ENCODE measurements at regions not wholly inside any gene's neighbourhood (a gene's known extent, or its start where the extent isn't known, plus 50 kb on each side); places are given as distances from the start of the nearest gene placed in this dataset.

- Histone ChIP-seq H3K27ac (no peak overlapping the region), H3K4me3 (no peak overlapping the region), H3K9me3 (ENCODE audit: low read depth, low read length) (no peaks in the 10 kb centered on the region), H3K9ac (ENCODE audit: insufficient read length) (no peak overlapping the region), H3K36me3 (ENCODE audit: insufficient read depth, low read length) (no peaks in the 10 kb centered on the region)
- DNase-seq (ENCODE audit: low read depth, low spot score) = no peak
- TF ChIP-seq POLR2AphosphoS5 (IDR thresholded peaks at IDR 0.05; ENCODE audit: borderline replicate concordance, low read depth, low read length) (no peak), FOXP2 (optimal IDR thresholded peaks at IDR 0.05; ENCODE audit: control extremely low read depth, extremely low read length, insufficient read depth) (no peak), EZH2 (IDR thresholded peaks at IDR 0.05) (no peak)
Observed at GRCh38 chr1:55997536-55997935, 581.8 kb downstream of the PLPP3 start.

GRCh38 chr1:55993646-55994318 lies 585.6 kb downstream of the PLPP3 start:
- no peak for DNase-seq (ENCODE audit: low read depth, low spot score)
- no peak overlapping the region for H3K9ac ChIP-seq (ENCODE audit: insufficient read length)
- no peaks in the 10 kb centered on the region for H3K36me3 ChIP-seq (ENCODE audit: insufficient read depth, low read length)
- no peak overlapping the region for H3K4me3 ChIP-seq
- H3K27ac ChIP-seq = no peak overlapping the region
- no peak for TF ChIP-seq EZH2 (IDR thresholded peaks at IDR 0.05)
- H3K9me3 ChIP-seq (ENCODE audit: low read depth, low read length) = no peaks in the 10 kb centered on the region

- TF ChIP-seq EZH2 (IDR thresholded peaks at IDR 0.05) (no peak), POLR2AphosphoS5 (IDR thresholded peaks at IDR 0.05; ENCODE audit: borderline replicate concordance, low read depth, low read length) (no peak), FOXP2 (optimal IDR thresholded peaks at IDR 0.05; ENCODE audit: control extremely low read depth, extremely low read length, insufficient read depth) (no peak)
- H3K4me3 ChIP-seq = no peak overlapping the region
- no peak overlapping the region for H3K27ac ChIP-seq
- no peaks in the 10 kb centered on the region for H3K9me3 ChIP-seq (ENCODE audit: low read depth, low read length)
- no peak overlapping the region for H3K9ac ChIP-seq (ENCODE audit: insufficient read length)
- no peak for DNase-seq (ENCODE audit: low read depth, low spot score)
- H3K36me3 ChIP-seq (ENCODE audit: insufficient read depth, low read length) = no peaks in the 10 kb centered on the region
Observed at GRCh38 chr1:55990007-55990406, 589.4 kb downstream of the PLPP3 start.

GRCh38 chr1:55988963-55989452 lies 590.4 kb downstream of the PLPP3 start:
- TF ChIP-seq FOXP2 (optimal IDR thresholded peaks at IDR 0.05; ENCODE audit: control extremely low read depth, extremely low read length, insufficient read depth) (no peak), EZH2 (IDR thresholded peaks at IDR 0.05) (no peak), POLR2AphosphoS5 (IDR thresholded peaks at IDR 0.05; ENCODE audit: borderline replicate concordance, low read depth, low read length) (no peak)
- no peak overlapping the region for H3K27ac ChIP-seq
- no peaks in the 10 kb centered on the region for H3K9me3 ChIP-seq (ENCODE audit: low read depth, low read length)
- DNase-seq (ENCODE audit: low read depth, low spot score) = no peak
- no peak overlapping the region for H3K4me3 ChIP-seq
- H3K9ac ChIP-seq (ENCODE audit: insufficient read length) = no peak overlapping the region
- no peaks in the 10 kb centered on the region for H3K36me3 ChIP-seq (ENCODE audit: insufficient read depth, low read length)

- no peak for DNase-seq (ENCODE audit: low read depth, low spot score)
- no peaks in the 10 kb centered on the region for H3K36me3 ChIP-seq (ENCODE audit: insufficient read depth, low read length)
- TF ChIP-seq FOXP2 (optimal IDR thresholded peaks at IDR 0.05; ENCODE audit: control extremely low read depth, extremely low read length, insufficient read depth) (no peak), EZH2 (IDR thresholded peaks at IDR 0.05) (no peak)
Observed at GRCh38 chr1:55987491-55988249, 591.7 kb downstream of the PLPP3 start.

GRCh38 chr1:55986003-55986402 lies 593.4 kb downstream of the PLPP3 start:
- Histone ChIP-seq H3K9me3 (ENCODE audit: low read depth, low read length) (no peaks in the 10 kb centered on the region), H3K36me3 (ENCODE audit: insufficient read depth, low read length) (no peaks in the 10 kb centered on the region), H3K4me3 (no peak overlapping the region), H3K9ac (ENCODE audit: insufficient read length) (no peak overlapping the region), H3K27ac (no peak overlapping the region)
- TF ChIP-seq POLR2AphosphoS5 (IDR thresholded peaks at IDR 0.05; ENCODE audit: borderline replicate concordance, low read depth, low read length) = no peak
- TF ChIP-seq EZH2 (IDR thresholded peaks at IDR 0.05) = no peak
- TF ChIP-seq FOXP2 (optimal IDR thresholded peaks at IDR 0.05; ENCODE audit: control extremely low read depth, extremely low read length, insufficient read depth) = no peak
- no peak for DNase-seq (ENCODE audit: low read depth, low spot score)

More at GRCh38 chr1:55987491-55988249, 591.7 kb downstream of the PLPP3 start:
- no peak overlapping the region for H3K9ac ChIP-seq (ENCODE audit: insufficient read length)
- no peaks in the 10 kb centered on the region for H3K9me3 ChIP-seq (ENCODE audit: low read depth, low read length)
- H3K27ac ChIP-seq = no peak overlapping the region
- H3K4me3 ChIP-seq = no peak overlapping the region

- Histone ChIP-seq H3K36me3 (ENCODE audit: insufficient read depth, low read length) (no peaks in the 10 kb centered on the region), H3K27ac (no peak overlapping the region), H3K9ac (ENCODE audit: insufficient read length) (no peak overlapping the region), H3K9me3 (ENCODE audit: low read depth, low read length) (no peaks in the 10 kb centered on the region), H3K4me3 (no peak overlapping the region)
- DNase-seq (ENCODE audit: low read depth, low spot score) = no peak
- no peak for TF ChIP-seq FOXP2 (optimal IDR thresholded peaks at IDR 0.05; ENCODE audit: control extremely low read depth, extremely low read length, insufficient read depth)
- no peak for TF ChIP-seq EZH2 (IDR thresholded peaks at IDR 0.05)
- no peak for TF ChIP-seq POLR2AphosphoS5 (IDR thresholded peaks at IDR 0.05; ENCODE audit: borderline replicate concordance, low read depth, low read length)
Observed at GRCh38 chr1:55981010-55981650, 598.2 kb downstream of the PLPP3 start.

GRCh38 chr1:55980582-55980981 lies 598.8 kb downstream of the PLPP3 start:
- H3K4me3 ChIP-seq = no peak overlapping the region
- no peaks in the 10 kb centered on the region for H3K36me3 ChIP-seq (ENCODE audit: insufficient read depth, low read length)
- H3K9me3 ChIP-seq (ENCODE audit: low read depth, low read length) = no peaks in the 10 kb centered on the region
- H3K27ac ChIP-seq = no peak overlapping the region
- no peak for DNase-seq (ENCODE audit: low read depth, low spot score)
- H3K9ac ChIP-seq (ENCODE audit: insufficient read length) = no peak overlapping the region
- no peak for TF ChIP-seq POLR2AphosphoS5 (IDR thresholded peaks at IDR 0.05; ENCODE audit: borderline replicate concordance, low read depth, low read length)
